Fibroblast of villous mesenchyme (primary cell): ENCODE measurements at regions not wholly inside any gene's neighbourhood (a gene's known extent, or its start where the extent isn't known, plus 50 kb on each side); places are given as distances from the start of the nearest gene placed in this dataset.

Experiments used
- DNase-seq: peaks from one replicate; pipeline ENCODE4 v3.0.0-alpha.2; 2010; ENCODE audit warnings: low read depth
- H3K4me3 ChIP-seq: 2 replicates; pipeline ENCODE4 v1.5.1; 2011; ENCODE audit warnings: low read depth, mild to moderate bottlenecking, low read length
- TF ChIP-seq, protein P1 (sequence below): IDR thresholded peaks from 2 replicates; pipeline ENCODE4 v1.5.1; 2012; ENCODE audit warnings: low read depth, mild to moderate bottlenecking, low read length; ENCODE audit not compliant: insufficient read depth

DNA sequence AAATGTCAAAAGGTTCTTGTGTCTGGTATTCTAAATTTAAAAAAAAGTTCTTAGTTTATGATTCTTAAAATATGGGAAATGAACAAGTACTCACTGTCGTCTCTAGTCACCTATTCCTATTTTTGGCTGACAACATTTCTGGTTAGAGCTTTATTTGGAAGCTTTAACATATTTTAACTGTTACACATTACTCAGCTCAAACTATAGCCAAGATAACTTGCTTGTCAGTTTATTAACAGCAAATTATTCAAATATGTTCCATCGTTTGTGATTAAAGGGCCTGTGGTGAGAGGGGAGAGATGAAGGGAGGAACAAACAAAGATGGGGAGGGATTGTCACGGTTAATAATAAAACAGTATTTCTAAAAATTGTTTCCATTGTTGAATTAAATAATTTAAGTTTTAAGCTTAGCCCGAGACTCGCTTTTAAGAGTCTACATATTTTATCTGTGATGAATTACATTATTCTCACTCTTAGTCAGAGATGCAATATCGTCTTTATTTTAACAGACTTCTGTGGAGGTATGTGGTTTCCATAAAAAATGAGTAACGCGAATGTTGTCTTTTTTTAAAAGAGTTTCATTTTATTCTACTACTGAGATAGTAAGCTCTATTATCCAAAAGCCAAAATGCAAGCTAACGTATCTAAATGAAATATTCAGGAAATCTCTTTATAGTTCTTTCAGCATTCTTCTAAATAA lies 321.9 kb upstream of the PMFBP1 start:
- TF ChIP-seq, protein P1, sequence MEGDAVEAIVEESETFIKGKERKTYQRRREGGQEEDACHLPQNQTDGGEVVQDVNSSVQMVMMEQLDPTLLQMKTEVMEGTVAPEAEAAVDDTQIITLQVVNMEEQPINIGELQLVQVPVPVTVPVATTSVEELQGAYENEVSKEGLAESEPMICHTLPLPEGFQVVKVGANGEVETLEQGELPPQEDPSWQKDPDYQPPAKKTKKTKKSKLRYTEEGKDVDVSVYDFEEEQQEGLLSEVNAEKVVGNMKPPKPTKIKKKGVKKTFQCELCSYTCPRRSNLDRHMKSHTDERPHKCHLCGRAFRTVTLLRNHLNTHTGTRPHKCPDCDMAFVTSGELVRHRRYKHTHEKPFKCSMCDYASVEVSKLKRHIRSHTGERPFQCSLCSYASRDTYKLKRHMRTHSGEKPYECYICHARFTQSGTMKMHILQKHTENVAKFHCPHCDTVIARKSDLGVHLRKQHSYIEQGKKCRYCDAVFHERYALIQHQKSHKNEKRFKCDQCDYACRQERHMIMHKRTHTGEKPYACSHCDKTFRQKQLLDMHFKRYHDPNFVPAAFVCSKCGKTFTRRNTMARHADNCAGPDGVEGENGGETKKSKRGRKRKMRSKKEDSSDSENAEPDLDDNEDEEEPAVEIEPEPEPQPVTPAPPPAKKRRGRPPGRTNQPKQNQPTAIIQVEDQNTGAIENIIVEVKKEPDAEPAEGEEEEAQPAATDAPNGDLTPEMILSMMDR: no peak
- H3K4me3 ChIP-seq: no peak overlapping the region
- DNase-seq: peak; percentile 38

DNA sequence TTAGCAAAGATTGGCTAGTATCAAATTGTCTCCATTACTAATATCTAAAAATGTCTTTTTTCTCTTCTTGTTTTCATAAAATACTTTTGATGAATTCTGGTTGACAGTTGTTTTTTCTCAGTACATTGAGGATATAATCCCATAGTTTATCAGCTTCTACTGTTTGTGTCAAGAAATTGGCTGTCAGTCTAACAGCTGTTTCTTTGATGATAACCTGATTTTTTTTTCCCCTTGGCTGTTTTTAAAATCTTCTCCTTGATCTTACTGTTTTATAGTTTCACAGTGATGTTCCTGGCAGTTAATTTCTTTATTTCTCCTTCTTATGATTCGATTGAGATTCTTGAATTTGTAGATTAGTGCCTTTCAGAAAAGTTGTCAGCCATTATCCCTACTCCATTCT lies 315.3 kb upstream of the PMFBP1 start:
- TF ChIP-seq, protein P1: no peak
- no peak for DNase-seq
- no peak overlapping the region for H3K4me3 ChIP-seq

DNA sequence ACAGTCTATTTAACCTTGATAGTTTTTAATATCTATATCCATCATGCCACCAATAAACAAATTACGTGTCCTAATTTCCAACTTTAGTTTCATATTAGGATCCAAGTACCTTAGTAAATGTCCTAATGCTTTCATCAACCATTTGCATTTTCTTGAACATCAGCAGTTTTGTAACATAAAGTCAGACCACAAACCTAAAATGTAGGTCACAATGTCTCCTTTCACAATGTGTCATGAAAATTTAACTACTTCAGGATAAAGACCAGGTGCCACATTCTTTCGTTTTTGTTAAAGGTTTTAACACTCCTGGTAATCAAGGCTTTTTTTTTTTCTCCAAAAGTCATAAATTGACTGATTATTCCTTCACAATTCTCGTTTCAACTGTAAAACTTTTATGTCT lies 310.7 kb upstream of the PMFBP1 start:
- H3K4me3 ChIP-seq: no peak overlapping the region
- TF ChIP-seq, protein P1: no peak
- peak; percentile 13 for DNase-seq

DNA sequence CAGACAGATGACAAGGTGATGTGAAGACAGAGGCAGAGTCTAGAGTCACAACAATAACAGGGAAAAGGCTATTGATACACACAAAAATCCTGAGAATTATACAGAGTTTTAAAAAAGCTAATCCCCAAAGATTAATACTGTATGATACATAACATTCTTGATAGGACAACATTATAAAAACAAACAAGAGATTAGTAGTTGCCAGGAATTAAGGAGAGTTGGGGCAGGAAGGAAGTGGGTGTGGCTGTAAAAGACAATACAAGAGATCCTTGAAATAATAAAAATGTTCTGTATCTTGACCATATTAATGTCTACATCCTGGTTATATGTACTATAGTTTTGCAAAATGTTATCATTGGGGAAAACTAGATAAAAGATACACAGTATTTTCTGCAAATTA lies 309.5 kb upstream of the PMFBP1 start:
- DNase-seq: no peak
- TF ChIP-seq, protein P1: no peak
- H3K4me3 ChIP-seq: no peak overlapping the region

DNA sequence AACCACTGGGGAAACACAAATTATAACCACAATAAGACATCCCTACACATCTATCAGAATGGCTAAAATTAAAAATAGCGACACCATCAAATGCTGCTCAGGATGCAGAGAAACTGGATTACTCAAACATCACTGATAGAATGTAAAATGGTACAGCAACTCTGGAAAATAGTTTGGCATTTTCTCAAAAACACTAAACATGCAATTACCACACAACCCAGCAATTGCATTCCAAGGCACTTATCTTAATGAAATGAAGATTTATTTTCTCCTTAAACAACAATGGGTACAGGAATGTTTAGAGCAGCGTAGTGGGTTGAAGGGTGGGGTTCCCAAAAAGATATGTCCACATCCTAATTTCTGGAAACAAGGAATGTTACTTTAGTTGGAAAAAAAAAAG lies 309.0 kb upstream of the PMFBP1 start:
- peak; percentile 33 for DNase-seq
- no peak overlapping the region for H3K4me3 ChIP-seq
- TF ChIP-seq, protein P1: no peak

DNA sequence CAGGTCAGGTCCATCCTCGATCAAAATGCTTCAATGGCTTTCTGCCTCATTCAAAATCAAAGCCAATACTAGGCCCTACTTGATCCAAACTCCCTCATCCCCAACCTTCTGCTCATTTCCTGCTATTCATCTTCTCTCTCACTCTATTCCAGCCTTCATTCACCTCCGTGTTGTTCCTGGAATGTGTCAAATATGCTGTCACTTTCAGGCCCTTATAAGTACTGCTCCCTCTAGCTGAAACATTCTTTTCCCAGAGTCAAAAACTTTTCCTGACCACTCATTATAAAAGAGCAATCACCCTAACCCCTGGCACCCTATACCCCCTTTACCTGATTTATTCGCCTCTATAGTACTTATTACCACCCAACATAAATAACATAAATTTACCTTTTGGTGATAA lies 303.7 kb upstream of the PMFBP1 start:
- H3K4me3 ChIP-seq: no peak overlapping the region
- DNase-seq: no peak
- TF ChIP-seq, protein P1: no peak
